ENCODE measurements at regions not wholly inside any gene's neighbourhood (a gene's known extent, or its start where the extent isn't known, plus 50 kb on each side); places are given as distances from the start of the nearest gene placed in this dataset.
"Not testable (repeated sequence)": the region's sequence is repeated elsewhere in the genome, so short reads cannot be mapped to it uniquely, and the experiment has no call there.

- TF ChIP-seq ZFX (IDR thresholded peaks at IDR 0.05; ENCODE audit: borderline replicate concordance) (no peak), CTCF (IDR thresholded peaks at IDR 0.05) (no peak)
- no peak overlapping the region for H3K27ac ChIP-seq
Observed at GRCh38 chr13:65378484-65378883, 1851.7 kb downstream of the PCDH9 start.

- TF ChIP-seq CTCF (IDR thresholded peaks at IDR 0.05), result no peak
- H3K27ac ChIP-seq, result no peak overlapping the region
Observed at GRCh38 chr13:65368832-65369231, 1861.3 kb downstream of the PCDH9 start.

- TF ChIP-seq ZFX (IDR thresholded peaks at IDR 0.05; ENCODE audit: borderline replicate concordance), result no peak
- TF ChIP-seq CTCF (IDR thresholded peaks at IDR 0.05), result no peak
- no peak overlapping the region for H3K27ac ChIP-seq
Observed at GRCh38 chr13:65353951-65354350, 1876.2 kb downstream of the PCDH9 start.

- H3K27ac ChIP-seq, result not testable (repeated sequence)
Observed at GRCh38 chr13:65353150-65353549, 1877.0 kb downstream of the PCDH9 start.

GRCh38 chr13:65347420-65348030 is 1882.6 kb downstream of the PCDH9 start:
- TF ChIP-seq CTCF (IDR thresholded peaks at IDR 0.05) (no peak), ZFX (IDR thresholded peaks at IDR 0.05; ENCODE audit: borderline replicate concordance) (no peak)
- H3K27ac ChIP-seq, result no peak overlapping the region

- no peak overlapping the region for H3K27ac ChIP-seq
- TF ChIP-seq ZFX (IDR thresholded peaks at IDR 0.05; ENCODE audit: borderline replicate concordance), result no peak
- TF ChIP-seq CTCF (IDR thresholded peaks at IDR 0.05), result no peak
Observed at GRCh38 chr13:65343898-65344663, 1886.1 kb downstream of the PCDH9 start.

GRCh38 chr13:65342541-65343337 is 1887.4 kb downstream of the PCDH9 start:
- TF ChIP-seq CTCF (IDR thresholded peaks at IDR 0.05) (no peak), ZFX (IDR thresholded peaks at IDR 0.05; ENCODE audit: borderline replicate concordance) (no peak)
- H3K27ac ChIP-seq, result no peak overlapping the region; the same call in 1 of the 2 replicates

Measured in 22Rv1 (cell line).